WTC11 (cell line): ENCODE measurements at regions not wholly inside any gene's neighbourhood (a gene's known extent, or its start where the extent isn't known, plus 50 kb on each side); places are given as distances from the start of the nearest gene placed in this dataset.

Experiments used
- ATAC-seq: fragments of 200-7000 bp; cut with Tn5 transposase; 2 replicates; pipeline ENCODE4 v1.10.0; 2021; ENCODE audit warnings: mild to moderate bottlenecking, moderate library complexity
- CTCF ChIA-PET: fragments of 300-600 bp; sonication (Branson Sonifier 250); formaldehyde crosslinking; loops from one replicate; lab custom pipeline; 2021; ENCODE audit warnings: antibody characterized with exemption; lab: Charles Lee
- POLR2A ChIA-PET: fragments of 350-600 bp; sonication (Branson Sonifier 250); formaldehyde crosslinking; loops from one replicate; lab custom pipeline; 2021; ENCODE audit warnings: antibody characterized with exemption; lab: Charles Lee
- DNase-seq: peaks from one replicate; pipeline ENCODE4 v3.0.0; 2021; ENCODE audit warnings: low spot score
- H3K27ac Mint-ChIP-seq: 2 replicates; pipeline ENCODE4 v1.8.0; 2021; ENCODE audit warnings: mixed read lengths
- H3K27me3 Mint-ChIP-seq: 2 replicates; pipeline ENCODE4 v1.8.0; 2021; ENCODE audit warnings: low read depth, mild to moderate bottlenecking, moderate library complexity, mixed read lengths
- H3K36me3 Mint-ChIP-seq: 2 replicates; pipeline ENCODE4 v1.8.0; 2021; ENCODE audit warnings: mixed read lengths
- H3K4me1 Mint-ChIP-seq: 2 replicates; pipeline ENCODE4 v1.8.0; 2022; ENCODE audit warnings: mixed read lengths
- H3K4me3 Mint-ChIP-seq: 2 replicates; pipeline ENCODE4 v1.8.0; 2021; ENCODE audit warnings: mild to moderate bottlenecking, moderate library complexity, mixed read lengths
- H3K9me3 Mint-ChIP-seq: 2 replicates; pipeline ENCODE4 v1.8.0; 2021; ENCODE audit warnings: mixed read lengths
- AFF4 ChIP-seq: sonication (generic); formaldehyde crosslinking; IDR thresholded peaks from 2 replicates; pipeline ENCODE4 v1.8.1; 2023; ENCODE audit warnings: mild to moderate bottlenecking, missing genetic modification reagents, borderline replicate concordance
- ARID4B ChIP-seq: sonication (generic); formaldehyde crosslinking; IDR thresholded peaks from 2 replicates; pipeline ENCODE4 v1.8.0; 2023; ENCODE audit warnings: missing genetic modification reagents, mild to moderate bottlenecking, borderline replicate concordance
- ATF1 ChIP-seq: sonication (generic); formaldehyde crosslinking; IDR thresholded peaks from 2 replicates; pipeline ENCODE4 v1.8.1; 2023; ENCODE audit warnings: mild to moderate bottlenecking, moderate library complexity, missing genetic modification reagents
- CREB1 ChIP-seq: sonication (generic); formaldehyde crosslinking; IDR thresholded peaks from 2 replicates; pipeline ENCODE4 v1.8.0; 2023; ENCODE audit warnings: mild to moderate bottlenecking, missing genetic modification reagents
- CREM ChIP-seq: sonication (generic); formaldehyde crosslinking; IDR thresholded peaks from 2 replicates; pipeline ENCODE4 v1.8.1; 2022; ENCODE audit warnings: mild to moderate bottlenecking, missing genetic modification reagents, moderate library complexity
- E2F1 ChIP-seq: sonication (generic); formaldehyde crosslinking; IDR thresholded peaks from 2 replicates; pipeline ENCODE4 v1.8.0; 2022; ENCODE audit warnings: mild to moderate bottlenecking, missing genetic modification reagents
- FOXP4 ChIP-seq: sonication (generic); formaldehyde crosslinking; IDR thresholded peaks from 2 replicates; pipeline ENCODE4 v1.8.0; 2022; ENCODE audit warnings: mild to moderate bottlenecking, missing genetic modification reagents
- GRHL2 ChIP-seq: fragments of 250-450 bp; sonication (Bioruptor Pico); IDR thresholded peaks from 2 replicates; pipeline ENCODE4 v1.8.0; 2022; ENCODE audit warnings: mild to moderate bottlenecking, moderate library complexity; ENCODE audit not compliant: insufficient replicate concordance, severe bottlenecking
- JAZF1 ChIP-seq: fragments of 250-450 bp; sonication (Bioruptor Pico); IDR thresholded peaks from 2 replicates; pipeline ENCODE4 v1.9.0; 2021; ENCODE audit warnings: moderate library complexity, mild to moderate bottlenecking, inconsistent platforms
- MXD4 ChIP-seq: fragments of 250-450 bp; sonication (Bioruptor Pico); IDR thresholded peaks from 2 replicates; pipeline ENCODE4 v1.8.0; 2021; ENCODE audit warnings: mild to moderate bottlenecking, moderate library complexity, borderline replicate concordance
- MYBL2 ChIP-seq: sonication (generic); formaldehyde crosslinking; IDR thresholded peaks from 2 replicates; pipeline ENCODE4 v1.8.1; 2023; ENCODE audit warnings: mild to moderate bottlenecking, moderate library complexity, missing genetic modification reagents
- NR3C1 ChIP-seq: sonication (generic); formaldehyde crosslinking; conservative IDR thresholded peaks from 2 replicates; pipeline ENCODE4 v1.8.1; 2023; ENCODE audit warnings: low read depth, mild to moderate bottlenecking, missing genetic modification reagents
- TP53 ChIP-seq: sonication (generic); formaldehyde crosslinking; IDR thresholded peaks from 2 replicates; pipeline ENCODE4 v1.8.1; 2023; ENCODE audit warnings: mild to moderate bottlenecking, missing genetic modification reagents
- USF2 ChIP-seq: sonication (generic); formaldehyde crosslinking; IDR thresholded peaks from 2 replicates; pipeline ENCODE4 v1.8.1; 2023; ENCODE audit warnings: mild to moderate bottlenecking, missing genetic modification reagents, moderate library complexity
- ZNF423 ChIP-seq: fragments of 250-450 bp; sonication (Bioruptor Pico); IDR thresholded peaks from 2 replicates; pipeline ENCODE4 v2.1.2; 2022; ENCODE audit warnings: mild to moderate bottlenecking, moderate library complexity
- ZNF425 ChIP-seq: fragments of 250-450 bp; sonication (Bioruptor Pico); conservative IDR thresholded peaks from 2 replicates; pipeline ENCODE4 v1.9.0; 2021; ENCODE audit warnings: mild to moderate bottlenecking

- ChIA-PET CTCF (no interaction called here), POLR2A (no interaction called here)
- H3K4me1 Mint-ChIP-seq = no peaks in the 10 kb centered on the region
- H3K36me3 Mint-ChIP-seq = peaks cover 11% of the 10 kb centered on the region
- no peaks in the 10 kb centered on the region for H3K27me3 Mint-ChIP-seq
- ATAC-seq (no peak), DNase-seq (no peak)
- H3K4me3 Mint-ChIP-seq = no peak overlapping the region
- H3K9me3 Mint-ChIP-seq = peaks cover 32% of the 10 kb centered on the region
- no peak overlapping the region for H3K27ac Mint-ChIP-seq
- TF ChIP-seq AFF4 (no peak), ARID4B (CRISPR knock-in tag) (no peak), MXD4 (CRISPR knock-in tag) (no peak), MYBL2 (CRISPR knock-in tag) (no peak), JAZF1 (CRISPR knock-in tag) (no peak), ATF1 (CRISPR knock-in tag) (no peak), ZNF423 (CRISPR knock-in tag) (no peak), USF2 (no peak), ZNF425 (no peak), CREM (CRISPR knock-in tag) (no peak), NR3C1 (CRISPR knock-in tag) (no peak), TP53 (CRISPR knock-in tag) (no peak), GRHL2 (no peak)
Measured at GRCh38 chr4:33226133-33226532, 2506.0 kb downstream of the PCDH7 start.

- no peak overlapping the region for H3K27ac Mint-ChIP-seq
- TF ChIP-seq E2F1 (CRISPR knock-in tag) (no peak), FOXP4 (CRISPR knock-in tag) (no peak), ZNF423 (CRISPR knock-in tag) (no peak), ARID4B (CRISPR knock-in tag) (no peak), CREB1 (CRISPR knock-in tag) (no peak)
- ChIA-PET CTCF (no interaction called here), POLR2A (no interaction called here)
- H3K4me1 Mint-ChIP-seq = no peaks in the 10 kb centered on the region
- DNase-seq = no peak
- H3K9me3 Mint-ChIP-seq = peaks cover 31% of the 10 kb centered on the region
- H3K27me3 Mint-ChIP-seq = no peaks in the 10 kb centered on the region
- H3K4me3 Mint-ChIP-seq = no peak overlapping the region
- ATAC-seq = no peak
- H3K36me3 Mint-ChIP-seq = peaks cover 11% of the 10 kb centered on the region
Measured at GRCh38 chr4:33226783-33227182, 2506.6 kb downstream of the PCDH7 start.
